DMS153 (cell line): ENCODE measurements at regions not wholly inside any gene's neighbourhood (a gene's known extent, or its start where the extent isn't known, plus 50 kb on each side); places are given as distances from the start of the nearest gene placed in this dataset.

Experiments
- DNase-seq: peaks from one replicate; lab custom pipeline; 2025; lab: John Stamatoyannopoulos, UW

GRCh38 chr13:78426183-78426582 lies 177.2 kb downstream of the POU4F1 start:
- no peak for DNase-seq

GRCh38 chr13:78420814-78421213 lies 182.5 kb downstream of the POU4F1 start:
- DNase-seq, result no peak

- DNase-seq, result no peak
Measured at GRCh38 chr13:78413887-78414553, 189.3 kb downstream of the POU4F1 start.

DNA sequence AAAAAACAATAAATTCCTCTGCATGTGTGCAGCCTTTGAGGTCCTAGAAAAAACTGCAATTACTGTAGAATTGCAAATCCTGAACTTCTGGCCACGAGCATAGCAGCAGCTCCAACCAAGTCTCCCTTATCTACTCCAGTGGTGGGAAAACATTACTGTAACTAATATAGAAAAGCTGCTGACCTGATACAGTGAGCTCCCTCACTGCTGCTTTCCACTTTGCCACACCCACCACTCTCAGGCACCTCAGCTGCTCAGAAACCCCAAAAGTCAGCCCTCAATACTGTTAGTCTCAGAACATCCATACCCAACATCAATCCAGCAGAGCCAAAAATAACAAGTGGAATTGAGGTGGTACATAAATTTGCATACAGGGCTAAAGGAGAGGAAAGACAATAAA lies 192.5 kb downstream of the POU4F1 start:
- no peak for DNase-seq

DNA sequence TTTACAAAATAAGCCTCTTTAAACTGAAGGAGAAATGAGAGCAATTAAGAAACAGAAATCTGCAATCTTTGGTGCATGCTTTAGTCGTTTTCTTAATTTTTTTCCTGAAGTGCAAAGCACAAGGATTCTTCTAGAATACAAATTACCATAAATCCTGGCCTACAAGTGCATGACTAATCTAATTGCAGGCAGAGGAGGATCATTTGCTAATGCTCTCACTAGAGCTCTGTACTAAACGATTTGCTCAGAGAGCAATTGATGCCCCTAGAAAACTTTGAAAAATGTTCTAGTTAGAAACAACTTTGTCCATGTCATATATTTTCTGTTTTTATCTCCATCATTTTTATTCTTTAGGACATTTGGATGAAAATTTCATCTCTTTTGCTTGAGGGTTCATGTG lies 193.2 kb downstream of the POU4F1 start:
- DNase-seq, result no peak

DNA sequence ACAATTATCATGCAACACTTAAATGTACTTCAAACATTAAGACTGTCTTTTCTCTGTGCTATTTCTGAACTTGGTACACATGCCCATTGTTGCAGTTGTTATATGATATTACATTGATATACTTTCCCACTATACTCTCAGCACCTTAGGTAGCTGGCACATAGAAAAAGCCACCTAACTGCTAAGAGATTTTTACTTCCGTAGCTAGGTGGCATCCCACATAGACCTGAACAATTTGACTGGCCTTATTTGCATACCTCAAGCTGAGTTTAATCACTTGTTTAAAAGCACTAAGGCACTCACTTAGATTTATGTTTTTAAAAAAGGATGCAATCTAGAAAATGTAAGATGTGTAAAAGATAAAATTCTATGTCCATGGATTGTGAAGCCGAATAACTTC lies 194.2 kb downstream of the POU4F1 start:
- no peak for DNase-seq

DNA sequence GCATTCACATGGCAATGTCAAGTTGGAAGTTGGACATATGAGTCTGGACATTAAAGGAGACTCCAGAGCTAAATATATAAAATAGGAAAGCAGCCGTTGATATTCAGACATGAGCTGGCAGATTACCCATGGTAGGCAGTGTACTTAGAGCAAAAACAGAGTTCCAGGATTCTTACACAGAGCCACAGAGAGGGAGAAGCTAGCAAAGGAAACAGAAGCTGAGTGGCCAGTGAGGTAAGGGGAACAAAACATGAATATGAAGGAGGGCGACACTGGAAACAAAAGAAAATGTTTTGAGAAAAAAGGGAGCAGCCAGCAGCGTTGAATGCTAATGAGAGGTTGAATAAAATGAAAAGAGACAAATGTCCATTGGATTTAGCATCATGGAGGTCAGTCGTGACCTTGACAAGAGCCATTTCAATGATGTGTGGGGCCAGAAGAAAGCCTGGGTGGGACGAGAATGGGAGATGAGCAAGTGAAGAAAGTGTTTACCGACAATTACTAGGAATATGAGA lies 198.4 kb downstream of the POU4F1 start:
- DNase-seq, result no peak

DNA sequence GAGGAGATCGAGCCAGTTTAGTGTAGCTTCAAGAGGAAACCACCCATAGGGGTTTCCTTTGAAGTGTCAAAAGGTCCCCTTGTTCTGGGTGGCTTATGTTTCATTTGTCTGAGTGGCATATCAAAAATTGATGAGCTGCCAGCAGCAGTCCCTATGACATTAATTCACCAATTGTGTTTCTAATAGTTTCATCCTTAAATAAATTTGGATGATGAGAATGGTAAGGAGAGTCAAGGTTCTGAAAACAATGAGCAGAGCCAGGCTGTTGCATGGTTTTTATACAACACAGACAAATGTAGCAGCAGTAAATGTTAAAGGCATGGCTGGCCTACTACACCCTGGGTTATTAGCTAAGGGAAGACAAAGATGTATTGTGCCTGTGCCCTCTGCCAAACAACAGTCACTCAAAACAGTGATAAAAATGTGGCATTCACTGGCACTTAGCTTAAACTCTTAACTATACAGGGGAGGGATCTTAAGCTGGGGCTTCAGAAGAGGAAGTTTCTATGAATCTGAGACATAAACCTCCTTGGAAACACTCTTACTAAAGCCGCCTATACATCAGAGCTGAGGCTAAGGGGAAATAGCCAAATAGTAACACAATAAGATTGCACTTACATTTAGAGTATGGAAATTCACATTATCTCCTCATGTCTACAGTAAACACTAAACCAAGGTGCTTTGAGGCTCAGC lies 200.5 kb downstream of the POU4F1 start:
- DNase-seq, result no peak

GRCh38 chr13:78401873-78402707 lies 201.3 kb downstream of the POU4F1 start:
- no peak for DNase-seq

- no peak for DNase-seq
Measured at GRCh38 chr13:78398743-78399410, 204.5 kb downstream of the POU4F1 start.

- no peak for DNase-seq
Measured at GRCh38 chr13:78393286-78394142, 209.8 kb downstream of the POU4F1 start.

GRCh38 chr13:78383899-78384298 lies 219.5 kb downstream of the POU4F1 start:
- DNase-seq, result no peak

DNA sequence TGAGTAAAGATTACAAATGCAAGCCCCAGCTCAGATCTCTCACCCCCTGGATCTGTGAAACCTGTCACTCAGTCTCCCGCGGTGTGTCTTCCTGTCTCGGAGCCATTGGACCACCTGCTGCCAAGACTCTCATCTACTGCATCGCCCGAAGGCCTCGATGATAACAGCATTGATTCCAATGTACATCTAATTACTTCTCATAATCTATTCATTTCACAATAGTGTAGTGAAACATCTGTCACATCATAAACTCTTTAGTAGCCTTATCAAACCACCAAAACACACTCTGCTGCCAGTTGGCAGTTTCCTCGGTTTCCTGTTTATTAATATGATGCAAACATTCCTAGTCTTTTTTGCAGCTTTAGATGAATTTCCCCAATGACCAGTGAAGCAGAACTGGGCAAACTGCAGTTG lies 220.3 kb downstream of the POU4F1 start:
- DNase-seq, result no peak

- no peak for DNase-seq
Measured at GRCh38 chr13:78382491-78382890, 220.9 kb downstream of the POU4F1 start.

DNA sequence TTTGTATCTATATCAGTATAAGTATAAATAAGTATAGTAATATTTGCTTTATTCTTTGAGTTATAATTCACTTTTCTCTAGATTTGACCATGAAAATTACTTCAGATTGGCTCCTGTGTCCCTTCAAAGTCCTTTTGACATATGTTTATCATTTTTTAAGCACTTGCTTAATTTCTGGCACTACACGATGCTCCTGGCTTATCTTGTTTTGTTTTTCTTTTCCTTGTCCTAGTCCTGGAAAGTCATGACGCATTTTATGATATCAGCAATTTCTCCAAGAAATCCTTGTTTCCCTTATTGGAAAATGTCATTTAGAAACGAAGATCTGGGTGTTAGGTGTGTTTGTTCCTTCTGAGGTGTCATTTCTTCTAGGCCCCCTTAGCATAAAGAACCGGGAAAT lies 226.5 kb downstream of the POU4F1 start:
- DNase-seq, result no peak

- no peak for DNase-seq
Measured at GRCh38 chr13:78376033-78376432, 227.3 kb downstream of the POU4F1 start.

DNA sequence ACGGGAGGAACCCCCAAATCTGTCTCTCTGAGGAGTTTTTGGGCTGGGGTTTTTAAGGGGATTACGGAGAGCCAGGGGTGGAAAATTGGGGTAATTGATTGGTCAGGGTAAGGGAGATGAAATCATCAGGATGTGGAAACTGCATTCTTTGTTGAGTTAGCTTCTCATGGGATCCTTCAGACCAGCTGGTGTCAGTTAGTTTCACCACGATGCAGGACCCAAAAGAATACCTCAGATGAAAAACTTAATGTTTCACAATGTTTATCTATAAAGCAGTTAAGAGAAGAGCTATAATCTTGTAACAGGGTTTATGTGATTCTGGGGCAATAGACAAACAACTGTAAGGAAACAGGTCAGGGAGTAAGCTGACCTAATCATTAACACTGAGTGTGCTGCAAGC lies 230.8 kb downstream of the POU4F1 start:
- DNase-seq, result no peak

DNA sequence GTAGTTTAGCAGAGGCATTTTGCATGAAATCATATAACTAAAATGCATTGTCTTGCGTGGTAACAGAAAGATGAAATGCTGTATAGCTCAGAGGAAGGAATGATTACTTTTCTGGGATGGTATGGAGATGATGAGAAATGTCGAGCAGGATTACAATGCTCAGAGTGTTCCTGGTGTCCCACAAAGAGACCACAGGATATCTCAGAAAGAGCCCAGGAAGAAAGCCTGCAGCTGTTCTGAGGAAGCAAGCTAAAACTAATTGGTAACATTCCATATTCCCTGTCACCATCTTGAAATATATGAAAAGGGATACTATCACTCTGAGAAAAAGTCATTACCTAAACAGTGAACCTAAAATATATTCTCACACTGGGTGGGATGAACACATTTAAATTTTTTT lies 233.1 kb downstream of the POU4F1 start:
- DNase-seq, result no peak

GRCh38 chr13:78364711-78365110 lies 238.6 kb downstream of the POU4F1 start:
- DNase-seq, result no peak

DNA sequence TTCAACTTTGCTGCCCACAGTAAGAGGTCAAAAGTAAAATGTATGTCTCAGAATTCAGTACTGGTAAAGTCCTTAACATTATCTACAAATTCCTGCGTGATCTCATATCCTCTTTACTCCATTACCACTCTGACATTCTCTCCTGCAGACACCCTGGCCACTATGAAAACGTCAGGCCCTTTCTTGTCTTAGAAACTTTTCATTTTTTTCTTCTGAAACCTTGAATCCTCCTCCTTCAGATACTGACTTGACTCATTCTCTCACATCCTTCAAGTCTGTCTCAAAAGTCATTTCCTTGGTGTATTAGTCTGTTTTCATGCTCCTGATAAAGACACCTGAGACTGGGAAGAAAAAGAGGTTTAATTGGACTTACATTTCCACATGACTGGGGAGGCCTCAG lies 262.3 kb downstream of the POU4F1 start:
- no peak for DNase-seq

DNA sequence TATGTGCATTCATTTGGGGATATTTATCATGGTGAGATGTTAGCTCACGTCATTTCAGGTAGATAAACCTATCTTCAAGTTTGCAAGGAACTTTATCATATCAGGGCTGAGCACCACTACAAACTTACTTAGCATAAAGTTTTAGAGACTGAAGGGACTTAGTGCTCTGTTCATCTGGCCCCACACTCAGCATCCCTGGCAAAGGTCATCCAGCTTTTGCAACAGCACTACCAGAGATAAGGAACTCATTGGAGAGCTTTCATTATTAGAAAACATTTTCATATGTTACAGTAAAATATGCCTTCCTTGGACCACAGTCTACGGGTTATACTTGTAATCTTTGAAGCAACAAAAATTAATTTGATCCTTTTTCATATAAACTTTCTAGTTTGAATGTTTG lies 263.4 kb downstream of the POU4F1 start:
- no peak for DNase-seq
